ENCODE measurements at regions not wholly inside any gene's neighbourhood (a gene's known extent, or its start where the extent isn't known, plus 50 kb on each side); places are given as distances from the start of the nearest gene placed in this dataset.
"Not testable (repeated sequence)": the region's sequence is repeated elsewhere in the genome, so short reads cannot be mapped to it uniquely, and the experiment has no call there.

DNA sequence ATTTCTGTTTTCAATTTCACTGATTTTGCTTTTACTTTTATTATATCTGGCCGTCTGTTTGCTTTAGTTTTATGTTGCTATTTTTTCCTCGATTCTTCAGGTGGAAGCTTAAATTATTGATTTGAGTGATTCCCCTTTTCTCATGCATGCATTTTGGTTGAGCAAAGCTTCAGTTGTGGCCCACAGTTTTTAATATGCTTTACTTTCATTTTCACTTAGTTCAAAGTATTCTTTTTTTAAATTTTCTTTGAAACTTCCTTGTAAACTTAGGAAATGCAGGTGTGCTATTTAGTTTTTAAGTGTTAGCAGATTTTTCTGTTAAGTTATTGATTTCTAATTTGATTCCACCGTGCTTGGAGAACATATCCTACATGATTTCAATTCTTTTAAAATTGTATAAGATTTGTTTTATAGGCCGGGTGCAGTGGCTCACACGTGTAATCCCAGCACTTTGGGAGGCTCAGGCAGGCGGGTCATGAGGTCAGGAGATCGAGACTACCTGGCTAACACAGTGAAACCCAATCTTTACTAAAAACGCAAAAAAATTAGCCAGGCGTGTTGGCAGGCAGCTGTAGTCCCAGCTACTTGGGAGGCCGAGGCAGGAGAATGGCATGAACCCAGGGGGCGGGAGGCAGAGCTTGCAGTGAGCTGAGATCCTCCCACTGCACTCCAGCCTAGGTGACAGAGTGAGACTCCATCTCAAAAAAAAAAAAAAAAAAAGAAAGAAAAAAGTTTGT, 531.2 kb downstream of the KIF2B start:
- DNase-seq (ENCODE audit: low read depth): no peak

DNA sequence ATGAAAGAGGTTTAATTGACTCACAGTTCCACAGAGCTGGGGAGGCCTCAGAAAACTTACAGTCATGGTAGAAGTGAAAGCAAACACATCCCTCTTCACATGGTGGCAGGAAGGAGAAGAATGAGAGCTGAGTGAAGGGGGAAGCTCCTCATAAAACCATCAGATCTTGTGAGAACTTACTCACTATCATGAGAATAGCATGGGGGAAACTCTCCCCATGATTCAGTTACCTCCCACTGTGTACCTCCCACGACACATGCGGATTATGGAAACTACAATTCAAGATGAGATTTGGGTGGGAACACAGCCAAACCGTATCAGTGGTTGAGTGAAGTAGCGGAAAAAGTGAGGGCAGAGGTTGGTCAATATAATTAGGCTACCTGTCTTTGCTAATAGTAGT, 538.3 kb downstream of the KIF2B start:
- not testable (repeated sequence) for DNase-seq (ENCODE audit: low read depth)

DNA sequence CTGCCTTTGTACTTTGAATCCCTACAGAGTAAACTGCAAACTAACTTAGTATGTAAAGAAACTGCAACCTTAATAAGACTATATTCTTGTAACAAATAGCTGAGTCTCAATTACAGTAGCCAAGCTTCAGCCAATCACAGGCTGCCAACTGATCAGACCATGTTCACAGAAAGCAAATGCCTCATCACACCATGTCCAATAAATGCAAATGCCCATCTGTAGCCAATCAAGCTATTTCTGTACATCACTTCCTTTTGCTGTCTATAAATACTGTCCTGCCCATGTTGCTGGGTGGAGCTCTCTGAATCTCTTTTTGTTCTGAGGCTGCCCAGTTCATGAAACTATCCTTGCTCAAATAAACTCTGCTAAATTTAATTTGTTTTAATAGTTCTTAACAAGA, 531.7 kb upstream of the TOM1L1 start:
- no peak for DNase-seq (ENCODE audit: low read depth)

DNA sequence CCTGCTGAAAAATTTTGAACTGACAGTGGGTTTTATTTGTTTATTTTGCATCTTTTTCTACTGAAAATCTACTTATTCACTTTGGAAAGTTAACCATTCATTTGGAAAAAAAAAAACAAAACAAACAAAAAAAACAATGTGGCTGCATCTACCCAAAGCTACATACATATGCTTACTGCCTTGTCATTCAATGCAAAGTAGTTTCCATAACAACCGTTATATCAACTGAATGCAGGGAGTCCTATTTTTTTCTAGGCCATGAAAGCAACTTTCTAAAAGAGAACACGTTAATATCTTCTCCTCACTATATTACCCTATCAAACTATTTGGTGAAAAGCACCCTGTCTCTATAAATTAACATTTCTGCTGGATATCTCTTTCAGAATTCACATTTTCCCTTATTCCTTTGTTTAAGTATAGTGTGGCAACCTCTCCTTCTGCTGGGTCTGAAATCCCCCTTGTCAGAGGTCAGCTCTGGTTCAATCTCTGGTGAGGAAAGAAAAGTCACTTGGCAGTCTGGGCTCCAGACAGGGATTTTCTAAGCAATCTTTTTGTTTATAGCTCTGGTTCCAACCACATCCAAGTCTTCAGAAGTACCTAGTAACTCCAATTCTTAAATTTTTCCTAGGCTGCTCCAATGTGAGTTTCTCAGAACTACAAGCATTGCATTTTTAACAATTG, 528.4 kb upstream of the TOM1L1 start:
- no peak for DNase-seq (ENCODE audit: low read depth)

DNA sequence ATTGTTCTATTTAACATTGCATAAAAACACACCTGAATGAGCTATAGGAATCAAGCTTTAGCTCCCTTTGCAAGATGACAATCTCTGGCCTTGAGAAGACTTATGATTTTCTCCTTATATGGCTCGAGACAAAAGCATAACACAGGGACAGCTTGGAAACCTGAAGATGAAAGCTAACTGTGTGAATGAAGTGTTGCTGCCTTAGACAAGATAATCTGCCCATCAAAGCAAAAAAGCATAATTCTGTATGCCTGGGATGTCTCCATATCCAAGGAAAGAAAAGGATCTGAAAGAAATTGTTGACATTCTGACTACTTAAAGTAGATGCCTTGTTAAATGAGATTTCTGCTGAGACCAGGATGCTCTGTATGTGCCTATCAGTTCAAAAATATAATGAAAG, 526.7 kb upstream of the TOM1L1 start:
- DNase-seq (ENCODE audit: low read depth): no peak

DNA sequence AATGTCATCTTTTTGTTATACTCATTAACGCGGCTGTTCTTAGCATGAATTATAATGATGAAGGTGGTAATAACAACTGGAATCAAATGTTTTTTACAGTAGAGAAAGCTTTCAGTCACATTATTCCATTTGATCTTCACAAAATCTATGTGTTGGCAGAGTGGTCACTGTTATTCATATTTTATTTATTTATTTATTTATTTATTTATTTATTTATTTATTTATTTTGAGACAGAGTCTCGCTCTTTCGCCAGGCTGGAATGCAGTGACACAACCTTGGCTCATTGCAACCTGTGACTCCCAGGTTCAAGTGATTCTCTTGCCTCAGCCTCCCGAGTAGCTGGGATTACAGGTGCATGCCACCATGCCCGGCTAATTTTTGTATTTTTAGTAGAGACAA, 524.2 kb upstream of the TOM1L1 start:
- not testable (repeated sequence) for DNase-seq (ENCODE audit: low read depth)

DNA sequence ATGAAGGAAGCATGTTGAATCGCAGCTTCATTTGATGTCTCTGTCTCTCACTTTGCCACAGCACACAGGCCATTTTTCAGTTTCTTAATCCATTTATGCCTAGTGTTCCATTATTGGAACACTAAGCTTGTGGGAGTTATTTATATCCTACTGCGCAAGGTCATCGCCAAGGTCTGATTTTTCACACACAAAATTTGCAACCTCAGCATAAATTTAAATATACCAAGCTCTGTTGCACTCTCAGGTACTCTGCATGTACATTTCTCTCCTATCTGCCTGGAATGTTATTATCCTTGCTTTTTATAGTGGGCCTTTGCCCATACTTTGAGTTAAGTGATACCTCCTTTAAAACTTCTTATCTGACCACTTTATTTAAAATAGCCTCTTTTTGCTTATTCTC, 519.2 kb upstream of the TOM1L1 start:
- DNase-seq (ENCODE audit: low read depth): no peak

DNA sequence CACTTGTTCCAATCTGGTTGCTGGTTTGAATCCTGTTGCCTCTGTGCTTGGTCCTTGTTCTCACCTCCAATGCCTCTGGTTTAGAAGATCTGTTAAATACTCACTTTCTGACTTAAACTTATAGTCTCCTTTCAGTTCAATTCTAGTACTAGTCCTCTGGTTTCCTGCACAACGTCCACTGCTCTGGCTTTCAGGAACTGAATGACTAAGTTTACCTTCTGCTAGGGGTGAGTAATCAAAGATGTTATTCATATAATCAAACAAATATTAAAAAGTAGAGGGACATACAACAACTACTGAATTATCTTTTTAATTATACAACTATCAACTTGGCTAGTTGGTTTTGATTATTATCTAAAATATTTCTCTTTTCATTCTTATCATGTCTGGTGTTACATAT, 496.4 kb upstream of the TOM1L1 start:
- DNase-seq (ENCODE audit: low read depth): no peak

DNA sequence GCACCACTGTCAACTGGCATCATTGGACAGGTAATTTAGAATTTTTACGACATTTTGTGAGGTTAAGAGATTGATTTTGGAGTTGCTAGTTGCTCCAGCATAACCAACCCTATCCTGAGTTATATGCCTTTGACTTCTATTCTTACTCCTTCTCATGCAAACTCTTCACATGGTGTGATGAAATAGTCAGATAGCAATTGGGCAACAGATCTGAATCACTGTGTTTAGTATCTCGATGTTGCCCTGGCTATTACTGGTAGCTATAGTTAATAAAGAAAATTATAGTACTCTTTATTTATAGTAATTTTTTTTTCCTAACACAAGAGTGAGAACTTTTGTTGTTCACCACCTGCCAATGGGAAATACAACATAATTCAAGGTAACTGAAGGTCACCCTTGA, 494.8 kb upstream of the TOM1L1 start:
- DNase-seq (ENCODE audit: low read depth): no peak

DNA sequence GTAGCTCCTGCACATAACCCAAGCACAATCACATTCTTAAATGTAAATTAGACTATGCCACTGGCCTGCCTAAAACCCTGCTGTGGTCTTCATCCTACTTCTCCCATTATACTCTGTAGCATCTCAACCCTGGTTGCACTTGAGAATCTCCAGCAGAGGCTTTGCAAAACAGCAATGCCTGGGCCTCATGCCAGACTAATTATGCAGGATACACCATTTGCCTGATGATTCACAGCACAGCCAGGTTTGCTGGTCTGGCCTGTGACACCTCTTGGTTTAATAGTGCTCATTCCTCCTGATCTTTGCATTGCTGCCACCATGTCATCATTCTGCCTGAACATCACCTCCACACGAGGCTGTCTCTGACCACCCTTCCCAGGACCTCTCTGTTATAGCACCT, 491.9 kb upstream of the TOM1L1 start:
- no peak for DNase-seq (ENCODE audit: low read depth)

DNA sequence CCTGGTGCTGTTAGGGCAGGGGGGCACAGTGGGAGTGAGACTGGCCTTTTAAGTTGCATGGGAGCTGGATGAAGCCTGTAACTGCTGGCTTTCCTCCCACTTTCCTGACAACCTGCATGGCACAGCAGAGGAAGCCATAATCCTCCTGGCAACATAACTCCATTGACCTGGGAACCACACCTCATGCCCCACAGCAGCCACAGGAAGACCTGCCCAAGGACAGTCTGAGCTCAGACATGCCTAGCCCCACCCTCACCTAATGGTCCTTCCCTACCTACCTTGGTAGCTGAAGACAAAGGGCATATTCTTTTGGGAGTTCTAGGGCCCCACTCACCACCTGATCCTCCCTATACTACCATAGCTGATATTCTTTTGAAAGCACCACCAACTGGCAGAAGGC, 482.2 kb upstream of the TOM1L1 start:
- no peak for DNase-seq (ENCODE audit: low read depth)

DNA sequence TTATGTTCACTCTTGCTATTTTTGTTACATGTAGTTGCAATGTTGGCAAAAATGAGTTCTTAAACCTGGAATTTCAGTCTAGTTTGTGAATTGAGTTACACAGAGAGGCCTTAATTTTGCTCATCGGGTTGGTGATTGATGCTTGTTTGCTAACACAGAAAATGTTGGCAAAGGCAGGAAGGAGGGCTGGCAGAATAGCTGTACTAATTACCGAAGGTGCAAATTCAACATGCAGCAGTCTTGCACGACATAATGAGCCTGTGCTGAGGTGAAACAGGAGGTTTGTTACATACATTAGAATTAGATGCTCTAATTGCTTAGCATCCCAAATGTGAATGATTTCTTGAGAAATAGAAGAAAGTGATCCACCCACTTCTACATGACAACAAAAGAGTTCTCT, 475.0 kb upstream of the TOM1L1 start:
- DNase-seq (ENCODE audit: low read depth): no peak

DNA sequence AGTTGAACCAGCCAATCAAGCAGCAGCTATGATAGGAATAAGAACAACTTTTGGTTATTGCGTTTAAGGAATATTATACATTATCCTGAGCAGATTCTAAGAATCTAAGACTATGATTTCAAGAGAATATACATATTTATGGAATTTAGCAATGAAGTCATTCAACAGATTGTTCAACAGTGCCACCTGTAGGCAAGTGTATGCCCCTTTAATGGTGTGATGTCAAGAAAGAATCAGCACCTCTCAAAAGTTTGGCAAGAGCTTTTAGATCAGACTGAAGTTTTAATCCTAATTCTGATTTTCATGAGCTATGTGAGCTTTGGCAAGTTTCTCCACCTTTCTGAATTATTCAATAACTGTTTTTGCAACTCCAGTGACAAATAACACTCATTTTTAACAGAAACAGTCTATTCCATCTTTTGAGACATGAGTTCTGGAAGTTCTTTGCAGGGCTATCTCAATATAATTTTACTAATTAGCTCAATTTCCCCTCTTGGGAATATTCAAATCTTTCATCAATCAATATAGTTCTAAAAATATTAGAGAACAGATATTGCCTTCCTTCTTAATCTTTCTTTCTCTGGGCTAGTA, 474.3 kb upstream of the TOM1L1 start:
- peak; percentile 0 for DNase-seq (ENCODE audit: low read depth)

DNA sequence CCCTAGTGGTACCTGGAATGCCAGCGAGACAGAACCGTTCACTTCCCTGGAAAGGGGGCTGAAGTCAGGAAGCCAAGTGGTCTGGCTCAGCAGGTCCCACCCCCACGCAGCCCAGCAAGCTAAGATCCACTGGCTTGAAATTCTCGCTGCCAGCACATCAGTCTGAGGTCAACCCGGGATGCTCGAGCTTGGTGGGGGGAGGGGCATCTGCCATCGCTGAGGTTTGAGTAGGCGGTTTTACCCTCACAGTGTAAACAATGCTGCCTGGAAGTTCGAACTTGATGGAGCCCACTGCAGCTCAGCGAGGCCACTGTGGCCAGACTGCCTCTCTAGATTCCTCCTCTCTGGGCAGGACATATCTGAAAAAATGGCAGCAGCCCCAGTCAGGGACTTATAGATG, 464.7 kb upstream of the TOM1L1 start:
- no peak for DNase-seq (ENCODE audit: low read depth)

DNA sequence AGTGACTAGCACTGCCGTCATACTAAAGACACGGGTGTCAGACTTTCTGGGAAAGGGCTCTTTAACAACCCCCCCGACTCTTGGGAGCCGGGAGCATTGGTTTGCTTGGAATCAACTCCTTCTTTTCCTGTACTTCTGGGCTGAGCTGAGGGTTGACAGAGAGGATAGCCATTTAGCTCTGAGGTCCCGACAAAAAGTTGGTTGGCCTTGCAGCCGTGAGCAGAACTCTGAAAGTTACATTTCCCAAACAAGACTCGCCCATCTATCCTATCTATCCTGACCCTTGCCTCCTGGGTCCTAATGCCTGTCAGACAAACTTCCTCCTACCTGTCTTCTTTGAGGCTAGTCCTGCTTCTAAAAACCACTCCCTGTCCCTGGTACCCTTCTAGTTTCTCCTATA, 460.8 kb upstream of the TOM1L1 start:
- DNase-seq (ENCODE audit: low read depth): no peak

DNA sequence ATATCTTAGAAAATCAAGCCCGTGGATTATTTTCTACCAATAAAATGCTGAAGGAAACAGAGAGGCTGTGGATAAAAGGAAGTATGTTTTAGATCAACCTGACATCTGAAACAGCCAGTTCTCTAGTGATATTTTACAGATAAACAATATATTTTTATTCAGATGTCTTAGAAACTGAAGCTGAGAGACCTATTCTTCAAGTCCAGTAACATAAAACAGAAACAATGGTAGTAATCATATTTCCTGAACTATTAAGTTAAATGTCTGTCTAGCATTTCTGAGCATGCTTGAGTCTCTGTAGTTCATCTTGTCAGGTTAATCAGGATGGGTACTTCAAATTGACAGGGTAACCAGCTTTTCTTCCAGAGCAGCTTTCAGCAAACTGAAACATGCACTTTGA, 449.6 kb upstream of the TOM1L1 start:
- no peak for DNase-seq (ENCODE audit: low read depth)

DNA sequence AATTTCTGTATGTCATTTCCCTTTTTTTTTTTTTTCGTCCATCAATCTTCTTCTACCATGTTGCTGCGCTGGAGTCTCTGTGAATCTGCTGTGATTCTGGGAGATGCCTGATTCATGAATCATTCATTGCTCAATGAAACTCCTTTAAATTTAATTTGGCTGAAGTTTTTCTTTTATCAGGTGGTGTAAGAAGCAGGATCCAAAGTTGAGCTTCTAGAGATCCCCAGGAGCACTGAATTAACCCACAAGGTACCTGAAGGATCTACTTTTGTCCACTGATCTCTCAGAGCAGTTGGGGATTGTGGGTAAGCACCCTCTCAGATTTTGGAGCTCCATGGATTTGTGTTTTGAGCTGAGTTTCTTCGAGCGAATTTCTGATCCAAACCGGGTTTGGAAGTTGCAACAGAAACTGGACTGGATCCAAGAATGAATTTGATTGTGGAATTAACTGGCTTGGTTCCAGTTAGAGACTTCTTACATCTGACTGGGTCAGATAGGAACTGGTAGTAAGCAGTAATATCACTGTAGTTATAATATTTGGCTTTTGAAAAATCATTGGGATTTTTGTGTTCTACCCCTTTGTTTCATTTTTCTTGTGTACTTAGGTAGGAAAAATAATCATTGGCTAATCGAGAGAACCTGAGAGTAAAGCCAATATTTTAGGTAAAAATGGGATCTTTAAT, 447.8 kb upstream of the TOM1L1 start:
- DNase-seq (ENCODE audit: low read depth): no peak

DNA sequence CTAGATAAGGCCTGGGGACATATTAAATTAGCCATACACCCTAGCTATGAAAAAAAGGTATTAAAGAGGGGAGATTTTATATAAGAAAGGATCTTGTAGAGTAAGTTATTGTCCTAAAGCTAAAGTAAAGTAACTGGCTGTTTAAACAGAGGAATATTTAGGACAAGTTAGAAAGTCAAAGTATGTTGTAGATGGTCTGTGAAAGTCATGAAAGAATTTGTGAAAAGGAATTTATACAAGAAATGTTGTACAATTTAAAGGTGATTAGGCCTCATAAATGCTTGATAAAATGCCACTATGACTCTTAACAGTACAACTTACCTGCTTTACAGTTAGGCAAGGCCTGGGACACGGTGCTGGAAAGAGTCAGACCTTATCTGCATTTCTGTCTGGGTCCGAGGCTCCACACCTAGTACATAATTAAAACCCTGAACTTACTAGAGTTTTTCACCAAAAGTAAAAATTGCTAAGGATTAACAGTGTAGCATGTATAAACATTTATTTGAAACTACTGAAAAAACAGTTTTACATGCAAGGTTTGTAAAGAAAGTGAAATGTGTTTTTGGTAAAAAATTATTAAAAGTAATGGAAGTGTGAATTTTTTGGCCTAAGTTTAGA, 445.3 kb upstream of the TOM1L1 start:
- no peak for DNase-seq (ENCODE audit: low read depth)

DNA sequence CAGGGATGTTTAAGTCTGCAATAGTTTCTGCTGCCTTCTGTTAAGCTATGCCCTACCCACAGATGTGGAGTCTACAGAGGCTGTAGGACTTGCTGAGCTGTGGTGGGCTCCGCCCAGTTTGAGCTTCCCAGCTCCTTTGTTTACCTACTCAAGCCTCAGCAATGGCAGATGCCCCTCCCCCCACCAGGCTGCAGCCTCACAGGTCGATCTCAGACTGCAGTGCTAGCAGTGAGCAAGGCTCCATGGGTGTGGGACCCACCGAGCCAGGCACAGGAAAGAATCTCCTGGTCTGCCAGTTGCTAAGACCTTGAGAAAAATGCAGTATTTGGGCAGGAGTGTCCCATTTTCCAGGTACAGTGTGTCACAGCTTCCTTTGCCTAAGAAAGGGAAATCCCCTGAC, 435.2 kb upstream of the TOM1L1 start:
- DNase-seq (ENCODE audit: low read depth): not testable (repeated sequence)

DNA sequence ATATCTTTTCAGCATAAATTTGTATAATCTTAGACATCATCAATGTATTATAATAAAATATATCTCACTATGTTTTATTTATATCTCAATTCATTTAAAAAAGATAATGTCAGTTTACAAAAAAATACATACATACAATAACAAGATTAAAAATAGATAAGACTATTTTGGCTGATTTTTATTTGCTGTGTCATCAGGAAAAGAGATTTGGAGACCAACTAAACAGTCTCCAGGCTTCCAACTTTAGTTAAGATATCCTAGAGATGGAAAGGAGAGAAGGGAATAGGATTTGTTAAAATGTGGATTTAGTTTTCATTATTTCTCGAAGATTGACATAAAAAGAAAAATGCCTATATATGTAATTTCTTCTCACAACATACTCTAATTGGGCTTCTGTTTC, 433.8 kb upstream of the TOM1L1 start:
- no peak for DNase-seq (ENCODE audit: low read depth)

DNA sequence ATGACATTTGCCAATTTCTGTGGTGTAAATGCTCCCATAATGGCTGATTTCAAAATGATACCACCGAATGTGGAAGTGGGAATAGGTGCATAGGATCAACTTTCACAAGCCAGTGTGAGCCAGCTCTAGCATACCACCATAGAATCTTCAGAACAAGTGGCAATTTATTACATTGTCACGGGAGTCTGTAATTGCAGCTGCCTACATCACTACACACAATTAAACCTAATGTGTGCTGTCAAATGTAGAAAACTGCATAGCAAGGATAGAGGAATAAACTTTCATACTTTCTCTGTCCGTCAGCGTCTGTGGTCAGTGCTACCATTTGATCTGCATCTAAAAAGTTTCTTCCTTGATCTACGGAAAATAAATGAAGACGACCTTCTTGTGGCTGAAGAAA, 417.8 kb upstream of the TOM1L1 start:
- no peak for DNase-seq (ENCODE audit: low read depth)

DNA sequence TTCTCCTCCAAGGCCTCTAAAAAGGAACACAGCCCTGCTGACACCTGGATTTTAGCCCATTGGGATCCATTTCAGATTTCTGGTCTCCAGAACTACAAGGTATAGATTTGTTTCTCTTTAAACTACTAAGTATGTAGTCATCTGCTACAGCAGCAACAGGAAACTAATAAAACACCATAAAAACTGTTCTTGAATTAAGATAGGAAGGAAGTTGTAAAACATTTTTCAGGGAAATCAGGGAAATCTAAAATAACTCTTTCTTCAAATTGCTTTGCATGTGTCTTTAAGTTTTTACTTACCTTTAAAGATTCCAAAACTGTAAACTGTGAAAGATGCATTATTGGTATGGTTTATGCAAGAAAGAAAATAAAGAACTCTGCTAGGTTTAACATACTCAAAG, 407.0 kb upstream of the TOM1L1 start:
- DNase-seq (ENCODE audit: low read depth): no peak
